Effector memory CD8-positive, alpha-beta T cell (primary cell): ENCODE measurements at regions not wholly inside any gene's neighbourhood (a gene's known extent, or its start where the extent isn't known, plus 50 kb on each side); places are given as distances from the start of the nearest gene placed in this dataset.

Source experiments
- ATAC-seq: fragments of 150-1000 bp; cut with Tn5 transposase; replicated peaks from 2 replicates; pipeline ENCODE4 v1.10.0; 2021; ENCODE audit warnings: mild to moderate bottlenecking, moderate library complexity
- DNase-seq, 3 experiments: peaks; one replicate each; pipeline ENCODE4 v3.0.0; 2021
- H3K27ac Mint-ChIP-seq, 2 donors: one replicate each; pipeline ENCODE4 v1.8.0; 2022; ENCODE audit warnings: mild to moderate bottlenecking in 2 of 2, mixed read lengths in 2 of 2, moderate library complexity in 2 of 2
- H3K27me3 Mint-ChIP-seq, 2 donors: one replicate each; pipeline ENCODE4 v1.8.0; 2022; ENCODE audit warnings: mixed read lengths in 2 of 2
- H3K36me3 Mint-ChIP-seq: one replicate; pipeline ENCODE4 v1.8.0; 2022; ENCODE audit warnings: mild to moderate bottlenecking, moderate library complexity, mixed read lengths; ENCODE audit not compliant: insufficient read depth
- H3K4me1 Mint-ChIP-seq, 2 donors: one replicate each; pipeline ENCODE4 v1.8.0; 2022; ENCODE audit warnings: low read depth in 2 of 2, mixed read lengths in 2 of 2
- H3K4me3 Mint-ChIP-seq, 2 donors: one replicate each; pipeline ENCODE4 v1.8.0; 2022; ENCODE audit warnings: mild to moderate bottlenecking in 2 of 2, mixed read lengths in 2 of 2, moderate library complexity in 2 of 2
- H3K9me3 Mint-ChIP-seq, 2 donors: one replicate each; pipeline ENCODE4 v1.8.0; 2022; ENCODE audit warnings: mixed read lengths in 2 of 2

DNA sequence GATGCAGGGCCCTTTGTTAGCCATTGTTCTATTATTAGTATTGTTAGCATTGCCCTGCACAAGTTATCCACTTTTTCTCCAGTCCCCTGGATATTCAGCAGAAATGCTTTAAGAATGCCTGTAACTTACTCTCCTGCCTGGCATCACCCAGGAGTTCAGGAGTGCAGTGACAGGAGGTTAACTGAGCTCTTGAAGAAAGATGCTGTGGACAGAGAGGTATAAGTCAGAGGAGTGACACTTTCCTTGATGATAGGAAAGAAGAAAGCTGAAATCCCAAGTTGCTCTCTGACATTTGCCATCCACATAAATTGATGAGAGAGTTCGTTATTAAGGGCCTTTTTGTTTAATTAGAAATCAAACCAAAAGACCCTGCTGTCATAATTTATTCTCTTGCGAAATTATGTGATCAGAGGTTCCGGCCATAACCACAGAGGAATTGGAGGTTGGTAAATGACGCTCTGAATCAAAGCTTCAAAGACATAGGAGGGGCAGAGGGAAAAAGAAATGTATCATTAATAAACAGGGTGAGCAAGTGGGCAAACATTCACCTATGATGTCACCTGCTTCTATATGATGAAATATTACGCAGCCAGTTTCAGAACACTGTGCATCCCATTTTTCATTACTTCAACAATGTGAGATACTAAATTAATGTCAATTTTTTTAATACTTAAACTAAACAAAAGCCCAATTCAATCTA is 230.2 kb upstream of the JADE1 start:
- Mint-ChIP-seq H3K9me3 (no peaks in the 10 kb centered on the region), H3K4me1 (no peaks in the 10 kb centered on the region), H3K36me3 (no peaks in the 10 kb centered on the region), H3K27me3 (peaks cover 0 to 12% of the 10 kb centered on the region in 2 donors), H3K27ac (no peak overlapping the region), H3K4me3 (no peak overlapping the region)
- ATAC-seq (no peak), DNase-seq (no peak)

DNA sequence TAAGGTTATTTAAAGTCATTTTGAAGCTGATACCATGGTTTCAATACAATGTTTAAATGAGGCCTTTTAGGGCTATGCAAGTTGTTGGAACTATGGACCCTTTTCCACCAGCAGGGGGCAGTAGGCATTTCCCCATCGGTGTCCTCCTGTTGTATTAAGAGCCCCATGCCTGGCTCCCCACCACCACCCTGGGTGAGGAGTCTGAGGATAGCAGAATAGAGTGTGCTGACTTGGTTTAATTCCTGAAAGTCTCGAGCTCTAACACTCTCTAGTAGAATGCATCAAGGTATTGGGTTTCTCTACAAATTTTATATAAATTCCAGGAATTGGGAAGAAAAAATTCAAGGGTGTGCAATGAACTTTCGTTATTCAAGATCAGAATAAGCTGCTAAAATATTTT is 234.8 kb upstream of the JADE1 start:
- Mint-ChIP-seq H3K36me3 (no peaks in the 10 kb centered on the region), H3K27me3 (peaks cover 10 to 22% of the 10 kb centered on the region in 2 donors), H3K9me3 (no peaks in the 10 kb centered on the region), H3K4me3 (no peak overlapping the region), H3K27ac (no peak overlapping the region), H3K4me1 (no peaks in the 10 kb centered on the region)
- peak; percentile 49 for ATAC-seq
- DNase-seq = peak; percentile 35 to 53 (median 44)

DNA sequence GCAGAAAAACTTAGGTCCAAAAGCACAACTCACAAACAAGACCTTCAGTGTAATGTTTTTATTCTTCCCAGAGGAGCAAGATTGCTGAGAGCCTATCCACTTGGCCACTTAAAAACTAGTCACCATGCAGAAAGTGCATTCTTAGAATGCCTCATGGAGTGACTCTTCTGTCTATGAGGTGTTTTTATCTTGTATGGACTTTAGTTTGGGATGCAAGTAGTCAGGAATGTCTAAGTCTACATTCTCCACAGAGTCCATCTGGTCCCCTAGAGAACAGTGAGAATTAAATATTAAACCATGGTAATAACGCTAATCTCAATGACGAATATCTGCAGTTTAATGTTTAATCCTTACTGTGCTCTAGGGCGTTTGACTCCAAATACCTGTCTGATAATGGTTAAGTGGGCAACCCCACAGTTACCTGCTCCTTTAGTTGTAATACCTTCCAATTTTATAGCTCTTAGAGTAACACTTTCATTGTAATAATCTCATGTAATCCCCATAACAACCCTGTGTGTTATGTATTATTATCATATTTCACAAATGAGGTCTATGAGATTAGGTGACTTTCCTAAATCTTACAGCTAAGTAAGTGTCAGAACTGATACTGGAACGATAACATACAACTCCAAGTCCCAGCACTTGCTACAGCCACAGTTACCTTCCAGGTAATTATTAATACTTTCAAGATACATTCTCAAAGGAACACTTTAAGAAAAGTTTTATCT is 235.6 kb upstream of the JADE1 start:
- DNase-seq = no peak
- H3K4me3 Mint-ChIP-seq = no peak overlapping the region
- H3K27ac Mint-ChIP-seq = no peak overlapping the region
- no peaks in the 10 kb centered on the region for H3K4me1 Mint-ChIP-seq
- peaks cover 10 to 22% of the 10 kb centered on the region in 2 donors for H3K27me3 Mint-ChIP-seq
- no peaks in the 10 kb centered on the region for H3K9me3 Mint-ChIP-seq
- no peaks in the 10 kb centered on the region for H3K36me3 Mint-ChIP-seq
- no peak for ATAC-seq

DNA sequence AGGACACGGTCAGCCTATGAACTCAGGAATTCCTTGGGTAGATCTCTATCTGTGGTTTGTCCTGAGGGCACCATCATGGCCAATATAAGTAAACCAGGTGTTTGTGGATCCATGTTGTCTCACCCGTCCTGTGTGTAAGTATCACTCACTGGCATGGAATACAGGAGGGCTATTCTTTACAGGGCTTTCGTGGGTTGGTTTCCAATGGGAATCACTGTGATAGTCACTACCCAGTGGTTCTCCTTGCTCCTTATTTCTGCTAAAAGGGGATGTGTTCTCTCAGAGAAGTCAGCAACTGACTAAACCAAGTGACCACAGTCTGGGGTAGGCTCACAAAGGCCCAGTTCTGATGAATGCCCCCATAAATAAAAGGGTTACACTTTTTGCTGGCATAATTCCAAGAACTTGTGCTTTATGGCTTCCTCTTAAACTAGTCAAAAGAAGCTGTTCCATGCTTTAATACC is 236.7 kb upstream of the JADE1 start:
- DNase-seq (no peak), ATAC-seq (no peak)
- H3K4me3 Mint-ChIP-seq = no peak overlapping the region
- H3K9me3 Mint-ChIP-seq = no peaks in the 10 kb centered on the region
- H3K27ac Mint-ChIP-seq = no peak overlapping the region
- peaks cover 18 to 31% of the 10 kb centered on the region in 2 donors for H3K27me3 Mint-ChIP-seq
- H3K4me1 Mint-ChIP-seq = no peaks in the 10 kb centered on the region
- no peaks in the 10 kb centered on the region for H3K36me3 Mint-ChIP-seq

DNA sequence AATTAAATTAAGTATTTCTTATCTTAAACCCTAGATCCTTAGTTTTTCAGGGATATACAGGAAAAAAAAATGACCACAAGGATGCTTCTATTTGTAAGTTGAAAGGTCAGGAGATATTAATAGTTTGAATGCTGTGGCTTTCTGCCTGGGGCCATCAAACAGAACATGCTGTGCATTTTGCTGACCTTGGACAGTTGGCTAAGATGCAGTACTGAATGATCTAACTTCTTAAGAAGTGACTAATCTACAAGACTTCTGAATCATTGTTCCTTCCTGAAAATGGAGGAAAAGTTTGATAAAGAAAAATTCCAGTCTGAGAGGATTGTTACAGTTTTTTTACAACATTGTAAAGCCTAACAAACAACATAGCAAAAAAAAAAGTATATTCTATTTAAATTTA is 237.8 kb upstream of the JADE1 start:
- peaks cover 24 to 40% of the 10 kb centered on the region in 2 donors for H3K27me3 Mint-ChIP-seq
- H3K9me3 Mint-ChIP-seq = no peaks in the 10 kb centered on the region
- ATAC-seq (no peak), DNase-seq (no peak)
- no peaks in the 10 kb centered on the region for H3K4me1 Mint-ChIP-seq
- H3K27ac Mint-ChIP-seq = no peak overlapping the region
- no peaks in the 10 kb centered on the region for H3K36me3 Mint-ChIP-seq
- H3K4me3 Mint-ChIP-seq = no peak overlapping the region

DNA sequence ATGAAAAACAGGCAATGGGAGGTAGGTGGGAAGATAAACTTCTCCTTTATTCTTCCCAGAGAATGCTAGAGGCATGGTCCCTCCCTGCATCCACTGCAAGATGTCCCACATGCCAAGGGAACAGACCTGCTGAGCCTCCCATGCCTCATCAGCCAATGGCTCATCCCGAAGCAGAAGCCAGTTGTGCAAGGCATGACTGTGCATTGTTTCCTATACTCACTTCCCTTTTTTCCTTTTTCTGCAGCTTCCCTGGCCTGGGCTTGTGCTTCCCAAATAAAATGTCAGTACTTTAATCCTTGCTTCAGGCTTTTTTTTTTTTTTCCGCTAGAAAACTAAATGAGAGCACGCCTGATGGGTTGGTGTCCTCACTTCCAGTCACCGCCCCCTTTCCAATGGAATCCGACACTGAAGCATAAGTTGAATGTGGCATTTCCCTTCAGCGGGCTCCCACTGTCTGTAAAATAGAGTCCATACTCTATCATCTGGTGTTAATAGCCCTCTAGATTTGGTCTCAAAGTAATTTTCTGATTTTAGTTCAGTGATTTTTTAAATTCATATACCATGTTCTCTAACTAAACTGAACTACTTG is 239.0 kb upstream of the JADE1 start:
- Mint-ChIP-seq H3K36me3 (no peaks in the 10 kb centered on the region), H3K4me1 (no peaks in the 10 kb centered on the region), H3K9me3 (no peaks in the 10 kb centered on the region), H3K4me3 (no peak overlapping the region), H3K27me3 (peaks cover 34 to 49% of the 10 kb centered on the region in 2 donors), H3K27ac (no peak overlapping the region)
- DNase-seq (no peak), ATAC-seq (no peak)

DNA sequence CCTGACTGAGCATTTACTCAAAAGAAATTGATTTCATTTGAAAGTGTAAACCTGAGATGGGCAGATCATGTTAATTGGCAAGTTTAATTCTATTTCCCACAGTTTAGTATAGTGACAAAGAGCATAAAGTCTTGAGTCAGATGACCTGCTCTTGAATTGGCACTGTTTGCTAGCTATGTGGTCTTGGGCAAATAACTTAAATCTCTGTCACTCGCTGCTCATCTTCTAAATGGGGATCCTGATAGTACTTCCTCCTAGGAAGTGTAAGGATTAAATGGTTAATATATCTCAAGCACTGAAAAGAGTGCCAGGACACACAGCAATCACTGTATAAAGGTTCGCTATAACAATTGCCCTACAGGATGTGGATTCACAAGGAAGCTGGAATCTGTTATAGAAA is 242.8 kb upstream of the JADE1 start:
- no peaks in the 10 kb centered on the region for H3K36me3 Mint-ChIP-seq
- no peaks in the 10 kb centered on the region for H3K4me1 Mint-ChIP-seq
- peaks cover 47 to 58% of the 10 kb centered on the region in 2 donors for H3K27me3 Mint-ChIP-seq
- DNase-seq = no peak
- no peaks in the 10 kb centered on the region for H3K9me3 Mint-ChIP-seq
- H3K4me3 Mint-ChIP-seq = no peak overlapping the region
- no peak overlapping the region for H3K27ac Mint-ChIP-seq
- no peak for ATAC-seq

DNA sequence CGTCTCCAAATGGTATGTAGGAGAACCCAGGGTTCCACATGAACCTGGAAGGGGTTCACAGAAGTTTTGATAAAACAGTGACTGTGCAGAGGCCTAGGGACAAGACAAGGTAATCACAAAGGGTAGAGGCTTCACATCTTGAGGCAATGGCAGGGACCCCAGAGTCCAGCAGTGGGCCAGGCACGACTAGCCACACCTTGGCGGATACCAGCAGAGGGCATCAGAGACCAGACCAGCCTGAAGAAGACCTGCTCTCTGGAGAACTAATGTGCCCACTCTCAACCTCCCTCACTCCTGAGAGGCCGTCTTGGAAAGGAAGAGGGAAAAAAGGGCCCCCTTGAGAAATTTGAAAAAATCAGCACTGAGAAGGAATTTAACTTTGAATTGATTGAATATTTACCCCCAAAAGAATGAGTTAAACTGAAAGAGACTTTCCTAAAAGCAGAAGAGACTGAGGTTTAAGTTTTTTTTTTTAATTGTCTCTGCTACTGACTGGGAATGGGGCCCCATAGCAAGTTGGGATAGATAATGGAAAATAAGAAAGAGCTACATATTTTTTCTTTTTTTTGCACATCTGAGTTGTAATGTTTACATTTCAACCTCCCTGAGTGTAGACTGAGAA is 243.8 kb upstream of the JADE1 start:
- Mint-ChIP-seq H3K4me3 (no peak overlapping the region), H3K9me3 (no peaks in the 10 kb centered on the region), H3K27ac (no peak overlapping the region), H3K36me3 (no peaks in the 10 kb centered on the region), H3K4me1 (no peaks in the 10 kb centered on the region), H3K27me3 (peaks cover 44 to 51% of the 10 kb centered on the region in 2 donors)
- no peak for ATAC-seq
- no peak for DNase-seq

DNA sequence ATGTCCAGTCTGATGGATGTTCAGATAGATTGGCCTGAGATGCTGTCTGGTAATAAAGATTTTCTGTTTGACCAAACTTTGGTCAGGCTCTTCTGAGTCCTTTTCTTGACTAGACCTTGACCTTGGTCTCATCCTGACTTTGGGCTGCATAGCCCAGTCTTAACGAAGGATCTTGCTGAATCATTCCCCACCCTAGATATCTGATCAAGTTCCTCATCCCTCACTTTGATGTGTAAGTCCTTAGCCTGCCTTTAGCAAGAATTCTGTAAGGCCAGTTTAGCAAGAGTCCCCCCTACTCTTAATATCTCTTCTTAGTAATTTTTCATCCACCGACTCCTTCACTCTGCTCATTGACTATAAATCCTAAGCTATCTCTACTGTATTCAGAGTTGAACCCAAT is 244.4 kb upstream of the JADE1 start:
- Mint-ChIP-seq H3K36me3 (no peaks in the 10 kb centered on the region), H3K4me3 (no peak overlapping the region), H3K27ac (no peak overlapping the region), H3K27me3 (peaks cover 38 to 44% of the 10 kb centered on the region in 2 donors), H3K4me1 (no peaks in the 10 kb centered on the region), H3K9me3 (no peaks in the 10 kb centered on the region)
- DNase-seq (no peak), ATAC-seq (no peak)

DNA sequence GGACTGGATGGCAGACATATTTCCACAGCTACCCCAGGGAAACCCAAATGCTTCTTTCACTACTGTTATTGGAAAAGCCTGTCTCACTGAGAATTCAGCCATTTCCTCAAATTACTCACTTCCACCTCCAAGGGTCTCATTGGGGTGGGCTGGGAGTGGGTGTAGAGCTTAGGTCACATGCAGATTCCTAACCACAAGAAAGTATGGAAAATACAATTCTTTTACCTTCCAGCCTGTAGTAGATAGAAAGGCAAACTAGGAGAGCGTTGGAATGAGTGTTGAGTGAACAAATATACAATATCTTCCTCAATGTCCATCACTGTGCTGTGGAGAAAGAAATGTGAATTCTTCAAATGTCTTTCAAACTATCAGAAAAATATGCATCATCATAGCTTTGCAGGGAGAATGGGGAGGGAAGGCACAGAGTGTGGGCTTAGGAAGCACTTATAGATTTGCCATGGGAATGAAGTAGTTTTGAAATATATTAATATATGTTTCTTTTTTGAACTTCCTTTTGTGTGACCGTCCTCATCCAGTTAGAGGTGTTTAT is 245.3 kb upstream of the JADE1 start:
- peaks cover 37 to 44% of the 10 kb centered on the region in 2 donors for H3K27me3 Mint-ChIP-seq
- DNase-seq (no peak), ATAC-seq (no peak)
- H3K4me1 Mint-ChIP-seq = no peaks in the 10 kb centered on the region
- H3K4me3 Mint-ChIP-seq = no peak overlapping the region
- H3K36me3 Mint-ChIP-seq = no peaks in the 10 kb centered on the region
- H3K27ac Mint-ChIP-seq = no peak overlapping the region
- H3K9me3 Mint-ChIP-seq = no peaks in the 10 kb centered on the region

DNA sequence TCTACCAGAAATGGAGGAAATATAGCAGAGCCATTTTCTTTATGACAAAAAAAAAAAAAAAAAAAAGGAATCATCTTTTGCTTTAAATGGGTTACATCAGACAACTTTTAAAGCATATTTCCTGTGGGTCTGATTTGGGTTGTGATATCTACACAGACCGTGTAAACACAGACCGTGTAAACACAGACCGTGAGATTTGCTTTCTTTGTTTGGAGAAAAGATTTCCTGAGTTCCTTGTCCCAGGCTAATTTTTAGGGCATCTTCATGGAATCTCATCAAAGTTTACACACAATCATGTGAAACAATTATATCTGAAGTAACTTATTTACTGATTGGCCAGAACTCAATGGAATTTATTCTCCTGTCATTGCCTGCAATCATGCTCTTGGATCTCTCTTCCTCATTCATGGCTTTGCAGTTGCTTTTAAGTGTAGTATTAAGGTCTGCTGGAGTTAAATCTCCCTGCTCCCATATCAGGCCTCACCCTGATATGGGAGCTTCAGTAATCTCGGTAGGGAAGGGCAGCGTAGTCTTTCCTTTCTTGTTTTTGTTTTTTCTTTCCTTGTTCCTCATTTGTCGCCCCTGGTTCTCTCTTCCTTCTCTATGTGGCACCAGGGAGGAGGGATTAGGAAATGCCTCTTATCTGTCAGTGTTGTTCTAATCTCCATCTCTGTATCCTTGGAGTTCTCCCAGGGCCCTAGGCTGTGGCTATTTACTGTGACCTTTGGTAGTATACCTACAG is 248.6 kb upstream of the JADE1 start:
- Mint-ChIP-seq H3K27ac (no peak overlapping the region), H3K9me3 (no peaks in the 10 kb centered on the region), H3K27me3 (peaks cover 22 to 26% of the 10 kb centered on the region in 2 donors), H3K4me3 (no peak overlapping the region), H3K4me1 (no peaks in the 10 kb centered on the region), H3K36me3 (no peaks in the 10 kb centered on the region)
- ATAC-seq (no peak), DNase-seq (no peak)

DNA sequence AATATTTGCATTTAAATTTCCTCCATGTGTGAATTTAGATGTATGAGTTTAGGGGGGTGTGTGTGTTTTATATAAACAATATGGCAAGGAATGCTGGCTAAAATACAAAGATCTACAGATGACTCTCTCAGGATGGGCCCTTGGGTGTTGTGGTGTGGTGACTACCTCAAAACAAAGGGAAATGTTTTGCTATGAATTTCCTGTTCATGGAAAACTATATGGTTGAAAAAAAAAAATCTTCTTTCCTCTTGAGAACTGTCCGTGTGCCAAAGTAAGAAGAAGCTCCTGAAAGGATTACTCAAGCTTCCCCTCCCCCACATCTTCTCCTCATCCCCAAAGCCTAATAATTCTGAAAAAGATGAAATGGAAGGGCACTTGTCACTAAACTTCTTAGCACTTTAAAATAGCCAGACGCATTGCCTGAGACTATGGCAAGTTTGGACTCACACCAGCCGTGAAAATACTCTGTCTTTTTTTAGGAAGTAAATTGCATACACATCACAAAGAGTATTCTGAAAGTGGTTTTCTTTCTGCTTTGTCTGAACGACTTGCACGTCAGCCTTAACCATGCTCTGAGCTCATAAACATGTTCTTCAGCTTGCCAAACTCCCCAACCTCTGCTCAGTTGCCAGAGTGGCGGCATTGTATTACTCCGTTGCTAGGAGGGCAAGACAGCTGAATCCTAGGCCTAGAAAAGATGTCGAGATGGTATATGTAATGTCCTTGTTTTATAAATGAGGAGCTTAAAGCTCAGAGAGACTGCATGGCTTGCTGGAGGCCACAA is 250.4 kb upstream of the JADE1 start:
- no peaks in the 10 kb centered on the region for H3K36me3 Mint-ChIP-seq
- ATAC-seq (no peak), DNase-seq (no peak)
- H3K4me1 Mint-ChIP-seq = peaks cover 0 to under 1% of the 10 kb centered on the region in 2 donors
- H3K4me3 Mint-ChIP-seq = no peak overlapping the region
- H3K27me3 Mint-ChIP-seq = peaks cover 5 to 22% of the 10 kb centered on the region in 2 donors
- H3K27ac Mint-ChIP-seq = no peak overlapping the region
- H3K9me3 Mint-ChIP-seq = no peaks in the 10 kb centered on the region
